ENCODE measurements at regions not wholly inside any gene's neighbourhood (a gene's known extent, or its start where the extent isn't known, plus 50 kb on each side); places are given as distances from the start of the nearest gene placed in this dataset.

GRCh38 chr9:581673-582497 lies 259.6 kb upstream of the DMRT1 start:
- H3K9ac ChIP-seq (ENCODE audit: low read depth, low read length), result no peak overlapping the region
- H2BK20ac ChIP-seq (ENCODE audit: low read depth, low read length), result no peak overlapping the region
- H3K9me1 ChIP-seq (ENCODE audit: insufficient read depth, low read length), result no peaks in the 10 kb centered on the region
- ChIA-PET CTCF (no interaction called here), POLR2A (ENCODE audit: unreplicated experiment) (no interaction called here)
- dilution Hi-C loops (cut with HindIII; ENCODE audit: low sequenced_read_pairs, unreplicated experiment) (no loop called here), intact Hi-C loops (cut with micrococcal nuclease) (no loop called here), in situ Hi-C loops (cut with MboI; ENCODE audit: low sequenced_read_pairs) (loop anchor here (10.0 kb wide), 1 partner anchor 423 kb away; no protein-coding TSS in a partner anchor)
- H4K20me1 ChIP-seq (ENCODE audit: insufficient read depth, low read length), result no peaks in the 10 kb centered on the region
- no peak overlapping the region for H2AK5ac ChIP-seq (ENCODE audit: low read depth, low read length)
- H3K79me1 ChIP-seq (ENCODE audit: low read depth in 1 of 2, low read length in 2 of 2), result no peaks in the 10 kb centered on the region
- no peaks in the 10 kb centered on the region; the same call in 1 of the 2 replicates for H3K27me3 ChIP-seq (ENCODE audit: control insufficient read depth, insufficient read depth, low read length)
- H4K5ac ChIP-seq (ENCODE audit: low read depth, low read length), result no peak overlapping the region
- no CpG with 5 or more reads among the region's 7 CpGs for WGBS, 2 experiments (ENCODE audit: extremely low coverage in 2 of 2, insufficient read length in 1 of 2)
- no peak overlapping the region for H2AK9ac ChIP-seq (replicated peaks; ENCODE audit: low read depth, low read length, poor library complexity)
- no peak overlapping the region for H2BK120ac ChIP-seq (ENCODE audit: low read depth, low read length)
- H3K23ac ChIP-seq (ENCODE audit: low read depth, low read length), result no peak overlapping the region
- no TSS peak for BruUV-seq (replicated peaks)
- H3K14ac ChIP-seq (replicated peaks; ENCODE audit: low read depth, low read length), result no peak overlapping the region
- H3K4ac ChIP-seq (ENCODE audit: low read depth, low read length), result no peak overlapping the region
- no peak overlapping the region for H2BK5ac ChIP-seq (ENCODE audit: low read depth, low read length, poor library complexity, severe bottlenecking)
- H3K4me2 ChIP-seq (ENCODE audit: low read depth, low read length), result no peak overlapping the region
- H3K4me3 ChIP-seq (ENCODE audit: insufficient read depth, low read depth, low read length), result no peak overlapping the region
- no peak for TF ChIP-seq MAZ (IDR thresholded peaks at IDR 0.05; ENCODE audit: borderline replicate concordance, low read depth, low read length)
- TF ChIP-seq RAD21 (IDR thresholded peaks at IDR 0.05; ENCODE audit: low read length), result peak; percentile 29; the same call in 1 of the 2 replicates
- TF ChIP-seq SMC3 (IDR thresholded peaks at IDR 0.05; ENCODE audit: low read depth, low read length), result peak; percentile 29; the same call in 1 of the 2 replicates
- TF ChIP-seq ELK1 (IDR thresholded peaks at IDR 0.05; ENCODE audit: borderline replicate concordance, low read depth, low read length), result no peak
- TF ChIP-seq USF2 (IDR thresholded peaks at IDR 0.05; ENCODE audit: low read depth, low read length), result no peak
- TF ChIP-seq CTCF (conservative IDR thresholded peaks at IDR 0.05; ENCODE audit: low read depth, low read length), result peak; percentile 36
- TF ChIP-seq RCOR1 (IDR thresholded peaks at IDR 0.05; ENCODE audit: insufficient replicate concordance, low read length), result no peak
- ATAC-seq (ENCODE audit: low read depth), result peak; percentile 46; the same call in 1 of the 2 replicates
- H3K9me3 ChIP-seq (ENCODE audit: control insufficient read depth, insufficient read depth, low read length), result no peaks in the 10 kb centered on the region
- no peak overlapping the region for H4K91ac ChIP-seq (ENCODE audit: insufficient read depth, low read depth, low read length)
- no peak overlapping the region for H4K8ac ChIP-seq (ENCODE audit: low read depth in 2 of 2, low read length in 2 of 2)
- H3K36me3 ChIP-seq (ENCODE audit: control insufficient read depth, insufficient read depth, low read length), result no peaks in the 10 kb centered on the region
- H3K18ac ChIP-seq (ENCODE audit: low read depth, low read length), result no peak overlapping the region
- no peak overlapping the region for H2BK15ac ChIP-seq (ENCODE audit: low read depth, low read length)
- H3K4me1 ChIP-seq (ENCODE audit: control insufficient read depth, insufficient read depth, low read length), result no peaks in the 10 kb centered on the region
- no peak overlapping the region for H2AFZ ChIP-seq (replicated peaks; ENCODE audit: low read length, poor library complexity)
- no peak for DNase-seq
- no peak overlapping the region for H3K56ac ChIP-seq (ENCODE audit: extremely low read depth, insufficient read depth, low read length)
- no peak overlapping the region for H3K27ac ChIP-seq (ENCODE audit: insufficient read depth, low read length)

Data from IMR-90 (cell line).